Activated CD4-positive, alpha-beta T cell treated with anti-CD3 and anti-CD28 coated beads, Interleukin-2, amount 50 U/mL, for 4 hours (primary cell): ENCODE measurements at regions not wholly inside any gene's neighbourhood (a gene's known extent, or its start where the extent isn't known, plus 50 kb on each side); places are given as distances from the start of the nearest gene placed in this dataset.
"Not testable (repeated sequence)": the region's sequence is repeated elsewhere in the genome, so short reads cannot be mapped to it uniquely, and the experiment has no call there.

Source experiments
- DNase-seq, 2 experiments: peaks; one replicate each; pipeline ENCODE4 v3.0.0-alpha.2; 2020

DNA sequence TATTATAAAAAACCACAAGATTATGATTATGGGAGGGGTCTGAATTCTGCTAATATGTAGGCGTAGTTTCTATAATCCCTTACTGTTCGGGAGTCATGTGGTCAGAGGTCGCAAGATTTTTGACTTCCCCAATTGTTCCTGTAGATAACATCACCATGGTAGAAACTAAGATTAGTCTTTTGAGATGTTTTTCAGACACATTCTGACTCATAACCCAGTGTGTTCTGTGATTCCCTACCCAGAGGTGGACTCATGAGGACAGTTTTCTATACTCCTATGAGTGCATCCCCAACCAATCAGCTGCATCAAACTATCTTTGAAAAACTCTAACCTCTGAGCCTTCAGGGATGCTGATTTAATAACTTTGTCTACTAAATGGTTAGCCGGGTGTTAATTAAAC, 175.5 kb downstream of the RFPL4B start:
- DNase-seq: no peak

DNA sequence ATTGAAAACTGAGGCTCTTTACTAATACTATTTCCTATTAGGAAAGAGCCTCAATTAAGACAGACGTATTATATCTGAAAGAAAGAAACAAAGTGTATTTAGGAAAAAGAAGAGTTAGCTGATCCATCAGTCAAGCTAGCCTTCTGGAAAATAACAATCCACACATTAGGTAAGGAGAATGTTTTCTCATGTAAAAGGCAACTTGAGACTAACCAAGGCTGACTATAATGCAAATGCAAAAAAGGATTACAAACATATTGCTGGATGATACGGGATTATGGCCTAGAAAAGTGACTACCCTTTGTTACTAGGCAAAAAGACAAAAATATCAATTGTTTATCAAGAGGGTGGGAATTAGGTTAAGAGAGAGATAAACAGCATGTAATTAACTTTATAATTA, 176.9 kb downstream of the RFPL4B start:
- DNase-seq: no peak

DNA sequence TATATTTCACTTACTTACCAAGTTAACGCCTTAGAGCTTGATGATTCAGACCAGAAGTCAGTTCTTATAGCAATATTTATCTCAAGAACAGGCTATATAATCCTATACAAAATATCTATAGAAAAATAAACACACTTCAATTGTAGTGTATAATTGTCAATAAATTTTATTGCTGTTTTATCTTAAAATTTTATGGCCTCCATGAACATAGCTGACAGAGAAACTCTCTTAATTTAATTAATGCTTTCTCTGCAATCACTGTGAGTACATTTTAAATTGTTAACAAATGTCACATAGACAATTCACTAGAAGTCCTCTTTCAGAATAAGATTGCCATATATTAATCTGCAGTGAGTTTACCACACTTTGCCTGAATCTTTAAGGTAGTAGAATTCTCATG, 178.6 kb downstream of the RFPL4B start:
- DNase-seq: no peak

DNA sequence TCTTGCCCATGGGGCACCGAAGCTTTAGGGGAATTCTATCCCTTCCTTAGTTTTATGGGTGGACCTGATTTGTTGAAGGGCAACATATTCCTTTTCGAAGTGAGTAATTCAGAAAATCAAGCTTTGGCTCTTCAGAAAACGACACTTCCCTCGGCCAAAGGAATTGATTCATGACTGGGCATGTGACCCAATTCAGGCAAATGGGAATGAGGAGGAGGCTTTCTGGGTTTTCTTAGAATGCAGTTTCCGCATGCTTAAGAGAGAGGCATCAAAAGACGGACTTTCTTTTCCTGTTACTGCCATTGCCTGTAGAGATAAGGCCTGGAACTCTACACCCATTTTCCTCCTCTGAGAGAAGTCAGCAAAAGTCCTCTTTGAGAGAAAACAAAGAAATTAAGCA, 179.5 kb downstream of the RFPL4B start:
- no peak for DNase-seq

DNA sequence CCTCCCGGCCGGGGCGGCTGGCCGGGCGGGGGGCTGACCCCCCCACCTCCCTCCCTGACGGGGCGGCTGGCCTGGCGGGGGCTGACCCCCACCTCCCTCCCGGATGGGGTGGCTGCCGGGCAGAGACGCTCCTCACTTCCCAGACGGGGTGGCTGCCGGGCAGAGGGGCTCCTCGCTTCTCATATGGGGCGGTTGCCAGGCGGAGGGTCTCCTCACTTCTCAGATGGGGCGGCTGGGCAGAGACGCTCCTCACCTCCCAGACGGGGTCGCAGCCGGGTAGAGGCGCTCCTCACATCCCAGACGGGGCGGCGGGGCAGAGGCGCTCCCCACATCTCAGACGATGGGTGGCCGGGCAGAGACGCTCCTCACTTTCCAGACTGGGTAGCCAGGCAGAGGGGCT, 181.2 kb downstream of the RFPL4B start:
- DNase-seq: not testable (repeated sequence)

DNA sequence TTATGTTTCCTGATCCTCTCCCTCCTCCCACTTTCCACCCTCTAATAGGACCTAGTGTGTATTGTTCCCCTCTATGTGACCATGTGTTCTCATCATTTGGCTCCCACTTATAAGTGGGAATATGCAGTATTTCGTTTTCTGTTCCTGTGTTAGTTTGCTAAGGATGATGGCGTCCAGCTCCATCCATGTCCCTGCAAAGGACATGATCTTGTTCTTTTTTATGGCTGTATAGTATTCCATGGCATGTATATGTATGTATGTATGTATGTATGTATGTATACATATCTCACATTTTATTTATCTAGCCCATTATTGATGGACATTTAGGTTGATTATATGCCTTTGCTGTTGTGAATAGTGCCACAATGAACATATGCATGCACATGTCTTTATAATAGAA, 188.7 kb downstream of the RFPL4B start:
- no peak for DNase-seq

DNA sequence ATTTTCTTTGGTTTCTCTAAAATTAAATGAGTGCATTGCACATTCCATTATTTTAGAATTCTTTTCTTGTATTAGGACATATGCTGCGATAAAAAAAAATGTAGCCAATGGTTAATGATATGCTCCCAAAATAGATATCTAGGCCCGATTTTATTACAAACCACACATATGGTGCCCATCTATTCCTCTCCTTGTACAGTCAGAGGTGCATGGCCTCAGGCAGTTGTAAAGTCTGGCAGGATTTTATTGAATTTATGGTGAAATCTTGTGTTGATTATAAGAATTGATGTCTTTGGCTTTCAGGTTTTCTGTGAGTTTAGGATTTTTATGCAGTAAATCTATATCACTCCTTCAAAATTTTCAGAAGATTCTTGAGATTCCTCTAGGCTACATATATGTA, 192.2 kb downstream of the RFPL4B start:
- DNase-seq: no peak

DNA sequence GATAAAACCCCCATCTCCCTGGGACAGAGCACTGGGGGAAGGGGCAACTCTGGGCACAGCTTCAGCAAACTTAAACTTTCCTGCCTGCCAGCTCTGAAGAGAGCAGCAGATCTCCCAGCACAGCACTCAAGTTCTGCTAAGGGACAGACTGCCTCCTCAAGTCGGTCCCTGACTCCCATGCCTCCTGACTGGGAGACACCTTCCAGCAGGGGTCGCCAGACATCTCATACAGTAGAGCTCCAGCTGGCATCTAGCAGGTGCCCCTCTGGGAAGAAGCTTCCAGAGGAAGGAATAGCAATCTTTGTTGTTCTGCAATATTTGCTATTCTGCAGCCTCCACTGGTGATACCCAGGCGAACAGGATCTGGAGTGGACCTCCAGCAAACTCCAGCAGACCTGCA, 194.7 kb downstream of the RFPL4B start:
- DNase-seq: not testable (repeated sequence)

DNA sequence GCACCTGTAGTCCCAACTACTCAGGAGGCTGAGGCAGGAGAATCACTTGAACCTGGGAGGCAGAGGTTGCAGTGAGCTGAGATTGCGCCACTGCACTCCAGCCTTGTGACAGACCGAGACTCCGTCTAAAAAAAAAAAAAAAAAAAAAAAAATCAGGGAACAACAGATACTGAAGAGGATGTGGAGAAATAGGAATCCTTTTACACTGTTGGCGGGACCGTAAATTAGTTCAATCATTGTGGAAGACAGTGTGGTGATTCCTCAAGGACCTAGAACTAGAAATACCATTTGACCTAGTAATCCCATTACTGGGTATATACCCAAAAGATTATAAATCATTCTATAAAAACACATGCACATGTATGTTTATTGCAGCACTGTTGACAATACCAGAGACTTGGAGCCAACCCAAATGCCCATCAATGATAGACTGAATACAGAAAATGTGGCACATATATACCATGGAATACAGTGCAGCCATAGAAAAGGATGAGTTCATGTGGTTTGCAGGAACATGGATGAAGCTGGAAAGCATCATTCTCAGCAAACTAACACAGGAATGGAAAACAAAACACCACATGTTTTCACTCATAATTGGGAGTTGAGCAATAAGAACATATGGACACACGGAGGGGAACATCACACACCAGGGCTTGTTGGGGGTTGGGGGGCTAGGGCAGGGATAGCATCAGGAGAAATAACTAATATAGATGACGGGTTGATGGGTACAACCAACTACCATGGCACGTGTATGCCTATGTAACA, 200.4 kb downstream of the RFPL4B start:
- not testable (repeated sequence) for DNase-seq

DNA sequence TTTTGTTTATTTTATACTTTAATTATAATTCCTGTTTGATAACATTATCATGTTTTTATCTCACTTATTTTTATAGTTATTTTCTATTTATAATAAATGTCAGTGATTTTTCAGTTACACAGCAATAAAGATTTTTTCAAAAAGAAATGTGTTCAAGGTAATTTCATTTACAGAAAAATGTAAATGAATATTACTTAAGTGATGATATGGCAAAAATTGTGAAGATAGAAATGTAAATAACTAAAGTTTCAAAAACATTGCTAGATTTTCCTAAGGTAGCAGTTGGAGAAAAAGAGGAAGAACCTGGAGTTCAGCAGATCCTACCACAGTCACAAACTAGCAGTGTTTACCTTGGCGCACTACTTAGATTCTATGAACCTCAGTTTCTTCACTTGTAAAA, 202.6 kb downstream of the RFPL4B start:
- DNase-seq: no peak

DNA sequence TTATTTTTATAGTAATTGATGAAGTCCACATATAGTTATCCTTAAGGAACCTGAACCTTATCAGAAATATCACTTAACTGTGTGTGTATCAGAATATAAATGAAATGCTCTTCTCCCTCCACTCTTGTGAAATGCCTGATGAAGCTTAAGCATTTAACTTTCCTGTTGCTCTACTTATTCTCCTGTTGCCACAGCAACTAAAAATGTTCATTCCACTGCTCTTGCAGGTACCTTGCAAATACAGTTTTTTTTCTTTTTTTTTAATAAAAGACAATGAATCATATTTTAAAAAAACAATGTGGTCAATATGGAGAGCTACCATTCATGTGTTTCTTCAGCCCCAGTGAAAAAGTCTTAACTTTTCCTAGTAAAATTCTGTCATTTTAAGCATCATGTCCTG, 210.3 kb downstream of the RFPL4B start:
- no peak for DNase-seq

DNA sequence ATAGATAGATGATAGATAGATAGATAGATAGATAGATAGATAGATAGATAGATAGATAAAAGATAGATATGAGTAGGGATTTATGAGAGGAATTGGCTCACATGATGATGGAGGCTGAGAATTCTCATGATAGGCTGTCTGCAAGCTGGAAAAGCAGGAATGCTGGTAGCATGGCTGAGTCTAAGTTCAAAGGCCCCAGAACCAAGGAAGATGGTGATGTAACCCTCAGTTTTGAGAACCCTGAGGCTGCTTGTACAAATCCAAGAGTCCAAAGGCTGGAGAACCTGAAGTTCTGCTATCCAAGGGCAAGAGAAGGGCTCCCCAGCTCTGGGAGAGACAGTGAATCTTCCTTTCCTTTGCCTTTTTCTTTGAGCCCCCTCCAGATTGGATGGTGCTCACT, 210.8 kb downstream of the RFPL4B start:
- no peak for DNase-seq

DNA sequence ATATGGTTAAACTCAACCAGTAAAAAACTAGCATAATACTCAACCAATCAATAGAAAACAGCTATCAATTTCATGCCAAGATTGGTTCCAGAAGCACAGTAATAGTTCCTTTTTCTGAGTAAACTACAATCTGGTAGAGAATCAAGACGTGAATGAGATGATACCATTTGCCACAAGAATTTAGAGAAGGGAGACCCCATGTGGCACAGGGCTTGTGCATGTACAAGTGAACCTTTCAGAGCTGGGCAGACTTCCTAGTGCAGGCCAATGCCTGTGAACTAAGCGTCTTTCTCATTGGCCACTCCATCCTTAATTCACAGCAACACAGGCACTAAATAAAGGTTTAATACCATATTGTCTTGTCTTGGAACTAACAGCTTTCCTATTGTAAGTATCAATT, 213.5 kb downstream of the RFPL4B start:
- DNase-seq: no peak

DNA sequence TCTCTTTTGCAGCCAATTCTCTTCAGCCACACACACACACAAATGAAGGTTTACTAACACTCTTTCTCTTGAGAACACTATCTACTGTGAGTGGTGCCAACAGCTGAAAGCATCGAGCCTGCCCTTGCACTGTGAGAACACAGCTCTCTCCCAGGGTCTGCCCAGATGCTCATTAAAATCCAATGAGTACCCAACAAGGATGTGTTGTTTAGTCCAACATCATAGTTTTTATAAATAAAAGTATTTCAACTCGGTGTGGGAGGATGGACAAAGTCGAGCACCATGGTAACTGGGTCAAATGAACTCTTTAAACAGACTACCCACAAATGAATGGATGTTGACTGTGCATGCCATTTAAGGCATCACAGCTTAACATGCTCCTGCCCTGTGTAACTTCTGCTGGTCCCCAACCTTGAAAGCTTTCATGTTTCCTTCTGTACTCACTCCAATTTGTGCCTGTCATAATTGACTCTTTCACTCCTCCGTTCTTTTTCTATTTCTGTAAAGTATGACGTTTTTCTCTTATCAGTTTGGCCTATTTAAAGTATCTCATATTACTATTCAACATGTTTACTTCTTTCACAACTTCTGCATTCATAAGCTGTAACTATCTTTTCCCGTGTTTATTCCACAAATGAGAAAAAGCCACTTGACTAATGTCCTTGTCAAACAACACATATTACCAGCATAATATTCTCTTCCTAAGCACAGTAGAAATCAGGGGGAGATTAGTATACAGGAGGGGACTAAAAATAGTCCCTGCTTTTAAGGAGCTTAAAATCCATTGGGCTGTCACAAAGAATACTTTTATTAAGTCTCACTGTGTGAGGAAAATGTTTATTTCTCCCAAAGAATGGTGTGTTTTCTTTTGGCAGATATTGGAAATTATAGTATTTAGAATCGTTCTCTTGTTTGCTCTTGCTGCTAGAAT, 215.4 kb downstream of the RFPL4B start:
- DNase-seq: no peak

DNA sequence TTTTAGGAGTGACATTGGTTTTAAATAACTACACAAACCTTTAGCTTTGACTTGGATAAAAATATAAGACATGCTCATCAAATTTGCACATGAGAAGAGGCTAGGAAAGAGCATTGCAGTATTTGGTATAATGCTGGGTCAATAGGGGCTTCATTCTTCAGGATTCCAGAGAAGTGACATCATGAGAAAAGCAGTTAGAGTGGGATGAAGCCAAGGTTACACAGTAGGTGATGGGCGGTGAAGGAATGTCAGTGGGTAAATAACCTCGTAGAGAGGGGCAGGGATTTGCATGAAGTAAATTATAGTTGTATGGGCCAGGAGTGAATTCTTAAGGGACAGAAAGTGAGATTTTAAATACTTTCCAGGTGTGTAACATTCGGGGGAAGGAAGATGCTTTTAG, 216.2 kb downstream of the RFPL4B start:
- DNase-seq: no peak

DNA sequence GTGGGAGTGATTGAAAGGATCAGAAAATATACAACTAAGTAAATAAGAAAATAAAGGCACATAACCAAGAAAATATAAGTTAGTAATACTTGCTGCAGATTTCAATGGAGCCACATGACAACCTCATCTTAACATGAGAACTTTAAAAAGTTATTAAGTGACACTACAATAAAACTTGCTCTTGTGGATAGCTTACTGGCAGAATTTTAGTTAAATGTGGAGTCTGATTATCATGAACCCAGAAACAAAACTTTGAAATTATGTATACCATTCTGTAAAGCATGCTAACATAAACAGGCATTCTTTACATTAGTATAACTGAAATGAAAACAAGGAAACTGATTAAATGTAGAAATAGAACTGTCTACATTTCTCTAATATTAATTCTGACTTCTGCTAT, 220.9 kb downstream of the RFPL4B start:
- no peak for DNase-seq

DNA sequence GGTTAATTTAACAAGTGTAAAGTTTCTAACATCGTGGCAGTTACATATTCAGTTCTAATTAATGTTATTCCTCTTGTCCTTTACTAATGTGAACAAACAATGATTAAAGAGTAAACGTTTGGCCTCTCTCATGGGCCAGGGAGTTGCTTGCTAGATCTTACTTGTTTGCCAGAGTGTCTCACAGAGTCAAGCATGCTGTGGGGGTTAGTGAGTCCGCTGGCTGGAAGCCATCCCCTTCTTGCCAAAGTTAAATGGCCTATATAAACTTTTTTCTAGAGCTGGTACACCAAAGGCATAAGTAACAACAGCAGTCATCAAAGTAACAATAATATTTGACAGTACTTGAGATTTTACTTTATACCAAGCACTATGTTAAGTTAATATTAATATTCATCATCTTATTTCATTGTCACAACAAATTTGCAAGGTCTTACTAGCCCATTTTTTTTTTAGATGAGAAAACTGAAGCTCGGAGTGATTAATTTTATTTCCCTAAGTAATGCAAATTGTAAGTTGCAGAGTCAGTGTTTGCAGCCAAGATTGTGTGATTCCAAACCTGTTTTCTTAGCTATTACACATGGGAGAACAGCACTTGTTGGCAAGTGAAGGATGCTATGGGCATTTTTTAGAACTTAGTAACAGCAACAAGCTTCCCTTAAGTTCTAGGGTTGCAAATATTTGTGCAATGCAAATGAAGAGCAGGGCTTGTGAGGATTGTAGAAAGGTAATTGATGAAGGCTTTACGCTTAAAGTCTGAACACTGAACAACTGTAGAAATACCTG, 224.5 kb downstream of the RFPL4B start:
- no peak for DNase-seq

DNA sequence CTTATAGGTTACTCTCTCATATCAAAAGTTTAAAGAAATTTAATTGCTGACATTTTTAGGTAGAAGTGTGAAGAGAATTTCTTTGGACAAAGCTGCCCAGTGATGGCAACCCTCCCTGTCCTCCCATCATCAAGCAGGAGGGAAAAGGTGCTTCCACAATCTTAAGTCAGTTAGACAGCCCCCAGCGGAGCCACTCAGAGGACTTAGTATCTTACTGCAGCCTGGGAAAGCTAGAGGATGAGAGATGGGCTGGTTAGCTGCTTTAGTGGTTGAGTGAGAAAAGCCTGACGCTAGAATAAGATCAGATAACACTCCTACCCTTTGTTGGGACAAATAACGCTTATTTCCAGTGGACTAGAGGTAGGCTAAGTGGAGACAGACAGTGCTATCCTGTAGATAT, 227.1 kb downstream of the RFPL4B start:
- DNase-seq: no peak

DNA sequence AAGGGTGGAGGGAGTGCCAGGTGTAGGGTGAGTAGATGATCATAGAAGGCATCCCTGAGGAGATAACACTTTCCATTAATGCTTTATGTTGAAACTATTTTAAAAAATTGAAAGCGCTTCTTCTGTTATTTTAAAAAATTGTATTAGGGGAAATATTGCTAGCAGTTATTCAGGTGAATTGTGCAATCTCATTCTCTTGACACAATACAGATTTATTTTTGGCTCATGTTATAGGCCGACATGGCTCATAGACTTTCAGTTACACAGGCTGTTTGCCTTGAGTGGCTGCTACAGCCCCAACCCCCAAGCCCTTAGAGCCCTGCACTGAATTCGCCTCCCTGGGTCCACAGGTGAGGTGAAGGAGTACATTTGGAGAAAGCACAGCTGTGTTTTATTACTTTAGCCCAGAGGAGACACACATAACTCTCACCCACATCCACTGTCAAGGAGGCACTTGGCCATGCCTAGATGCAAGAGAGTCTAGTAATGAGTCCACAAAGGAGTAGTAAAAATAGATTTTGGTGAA, 228.2 kb downstream of the RFPL4B start:
- DNase-seq: no peak

DNA sequence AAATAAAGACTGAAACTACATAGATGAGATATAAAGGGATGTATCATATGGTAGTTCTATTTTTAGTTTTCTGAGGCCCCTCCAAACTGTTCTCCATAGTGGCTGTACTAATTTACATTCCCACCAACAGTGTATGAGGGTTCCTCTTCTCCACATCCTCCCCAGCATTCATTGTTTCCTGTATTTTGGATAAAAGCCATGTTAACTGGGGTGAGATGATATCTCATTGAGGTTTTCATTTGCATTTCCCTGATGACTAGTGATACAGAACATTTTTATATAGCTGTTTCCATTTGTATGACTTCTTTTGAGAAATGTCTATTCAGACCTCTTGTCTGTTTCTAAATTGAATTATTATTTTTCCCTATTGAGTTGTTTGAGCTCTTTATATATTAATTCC, 229.3 kb downstream of the RFPL4B start:
- DNase-seq: no peak

DNA sequence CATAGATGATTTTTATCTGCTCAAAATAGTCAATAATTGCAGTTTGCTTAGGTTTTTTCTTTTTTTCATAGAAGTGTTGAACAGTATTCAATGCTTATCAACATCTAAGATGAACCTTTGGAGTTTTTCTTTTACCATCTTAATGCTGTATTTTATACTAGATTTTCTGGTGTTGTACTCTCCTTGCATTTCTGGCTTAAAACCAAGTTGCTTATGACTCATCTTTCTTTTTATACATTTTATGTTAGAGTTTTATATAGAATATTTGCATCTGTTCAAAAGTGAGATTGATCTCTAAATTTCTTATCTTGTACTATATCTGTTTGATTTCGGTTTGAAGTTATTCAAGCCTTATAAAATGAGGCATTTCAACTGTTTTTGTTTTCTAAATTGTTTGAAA, 232.5 kb downstream of the RFPL4B start:
- no peak for DNase-seq

DNA sequence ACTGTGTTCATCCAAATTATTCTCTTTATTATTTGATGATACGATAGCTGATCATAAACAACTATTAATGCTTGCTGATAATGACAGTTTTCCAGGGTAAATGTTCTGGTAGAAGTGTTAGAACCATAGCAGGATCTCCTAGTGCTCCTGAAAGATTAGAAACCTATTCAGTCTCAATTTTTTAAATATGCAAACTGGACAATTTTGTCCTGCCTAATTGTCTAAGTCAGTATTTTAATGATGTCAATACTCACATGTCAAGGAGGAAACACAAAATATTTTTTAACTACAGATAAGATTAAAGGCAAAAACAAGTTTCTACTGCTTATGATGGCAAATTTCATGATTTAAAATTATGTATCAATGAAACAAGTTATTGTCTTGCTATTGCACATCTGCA, 233.9 kb downstream of the RFPL4B start:
- DNase-seq: no peak

DNA sequence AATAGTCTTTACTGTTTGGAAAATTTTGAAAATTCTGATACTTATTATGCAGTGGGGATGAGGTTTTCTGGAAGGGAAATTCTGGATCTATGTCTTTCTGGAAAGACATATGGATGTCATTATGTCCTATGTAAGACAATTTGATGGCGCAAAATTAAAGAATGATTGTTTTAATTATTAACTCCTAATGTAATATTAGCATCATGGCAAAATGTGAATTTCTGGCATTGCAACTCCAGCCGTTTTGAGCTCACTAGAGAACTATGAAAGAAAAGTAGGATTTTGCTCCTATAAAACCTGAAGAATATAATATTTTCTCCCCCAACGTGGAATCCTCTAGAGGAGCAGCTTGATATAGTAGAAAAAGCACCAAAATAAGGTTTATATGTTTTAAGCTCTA, 243.2 kb downstream of the RFPL4B start:
- DNase-seq: no peak
